RPMI8226 (cell line): ENCODE measurements at regions not wholly inside any gene's neighbourhood (a gene's known extent, or its start where the extent isn't known, plus 50 kb on each side); places are given as distances from the start of the nearest gene placed in this dataset.
A peak's percentile ranks its signal among the peaks of the same experiment; 100 is the strongest.
"Not testable (repeated sequence)": the region's sequence is repeated elsewhere in the genome, so short reads cannot be mapped to it uniquely, and the experiment has no call there.

ENCODE experiments used
- DNase-seq: peaks from one replicate; pipeline ENCODE4 v3.0.0-alpha.2; 2015

- DNase-seq, result not testable (repeated sequence)
These were observed 146.8 kb upstream of the TRIB2 start for GRCh38 chr2:12569929-12570328.

- DNase-seq, result no peak
These were observed 139.6 kb upstream of the TRIB2 start for GRCh38 chr2:12577091-12577490.

GRCh38 chr2:12577567-12578253 lies 139.0 kb upstream of the TRIB2 start:
- DNase-seq, result no peak

GRCh38 chr2:12579018-12579417 lies 137.7 kb upstream of the TRIB2 start:
- DNase-seq, result no peak

GRCh38 chr2:12584338-12584737 lies 132.4 kb upstream of the TRIB2 start:
- DNase-seq, result no peak

GRCh38 chr2:12585784-12586183 lies 131.0 kb upstream of the TRIB2 start:
- no peak for DNase-seq

- DNase-seq, result no peak
These were observed 129.5 kb upstream of the TRIB2 start for GRCh38 chr2:12587228-12587627.

GRCh38 chr2:12587729-12588522 lies 128.8 kb upstream of the TRIB2 start:
- peak; percentile 35 for DNase-seq

GRCh38 chr2:12588986-12589385 lies 127.8 kb upstream of the TRIB2 start:
- no peak for DNase-seq

GRCh38 chr2:12589802-12590320 lies 126.9 kb upstream of the TRIB2 start:
- DNase-seq, result no peak

GRCh38 chr2:12592296-12592695 lies 124.4 kb upstream of the TRIB2 start:
- DNase-seq, result no peak

- DNase-seq, result no peak
These were observed 122.1 kb upstream of the TRIB2 start for GRCh38 chr2:12594590-12594989.

- DNase-seq, result no peak
These were observed 120.0 kb upstream of the TRIB2 start for GRCh38 chr2:12596771-12597170.

GRCh38 chr2:12597610-12598009 lies 119.1 kb upstream of the TRIB2 start:
- no peak for DNase-seq

- DNase-seq, result no peak
These were observed 114.1 kb upstream of the TRIB2 start for GRCh38 chr2:12602661-12603060.

GRCh38 chr2:12603781-12604295 lies 112.9 kb upstream of the TRIB2 start:
- no peak for DNase-seq

- no peak for DNase-seq
These were observed 112.4 kb upstream of the TRIB2 start for GRCh38 chr2:12604341-12604740.

- DNase-seq, result no peak
These were observed 111.4 kb upstream of the TRIB2 start for GRCh38 chr2:12605366-12605765.

GRCh38 chr2:12605936-12606335 lies 110.8 kb upstream of the TRIB2 start:
- DNase-seq, result no peak

- DNase-seq, result no peak
These were observed 110.2 kb upstream of the TRIB2 start for GRCh38 chr2:12606472-12607000.

- no peak for DNase-seq
These were observed 108.8 kb upstream of the TRIB2 start for GRCh38 chr2:12607971-12608370.

- DNase-seq, result no peak
These were observed 106.4 kb upstream of the TRIB2 start for GRCh38 chr2:12610314-12610713.

- DNase-seq, result no peak
These were observed 104.6 kb upstream of the TRIB2 start for GRCh38 chr2:12612168-12612567.

GRCh38 chr2:12612671-12613070 lies 104.1 kb upstream of the TRIB2 start:
- no peak for DNase-seq
